ENCODE measurements at regions not wholly inside any gene's neighbourhood (a gene's known extent, or its start where the extent isn't known, plus 50 kb on each side); places are given as distances from the start of the nearest gene placed in this dataset.

- H3K4me3 ChIP-seq (ENCODE audit: low read depth, low read length): no peak overlapping the region
- in situ Hi-C loops (cut with HindIII; ENCODE audit: low sequenced_read_pairs): no loop called here
- no peak for TF ChIP-seq CTCF (IDR thresholded peaks at IDR 0.05; ENCODE audit: low read depth, low read length)
- no peak for DNase-seq (ENCODE audit: low read depth, low spot score)
These were observed 327.1 kb upstream of the MTNR1B start for GRCh38 chr11:92642177-92642931.

GRCh38 chr11:92643827-92644226, 325.6 kb upstream of the MTNR1B start:
- DNase-seq (ENCODE audit: low read depth, low spot score): no peak
- in situ Hi-C loops (cut with HindIII; ENCODE audit: low sequenced_read_pairs): no loop called here
- no peak overlapping the region for H3K4me3 ChIP-seq (ENCODE audit: low read depth, low read length)
- no peak for TF ChIP-seq CTCF (IDR thresholded peaks at IDR 0.05; ENCODE audit: low read depth, low read length)

- no peak for DNase-seq (ENCODE audit: low read depth, low spot score)
- no peak overlapping the region for H3K4me3 ChIP-seq (ENCODE audit: low read depth, low read length)
- in situ Hi-C loops (cut with HindIII; ENCODE audit: low sequenced_read_pairs): no loop called here
- no peak for TF ChIP-seq CTCF (IDR thresholded peaks at IDR 0.05; ENCODE audit: low read depth, low read length)
These were observed 324.6 kb upstream of the MTNR1B start for GRCh38 chr11:92644595-92645445.

- H3K4me3 ChIP-seq (ENCODE audit: low read depth, low read length): no peak overlapping the region
- in situ Hi-C loops (cut with HindIII; ENCODE audit: low sequenced_read_pairs): no loop called here
These were observed 318.3 kb upstream of the MTNR1B start for GRCh38 chr11:92651159-92651558.

GRCh38 chr11:92653454-92653853, 316.0 kb upstream of the MTNR1B start:
- no peak for TF ChIP-seq CTCF (IDR thresholded peaks at IDR 0.05; ENCODE audit: low read depth, low read length)
- DNase-seq (ENCODE audit: low read depth, low spot score): no peak
- in situ Hi-C loops (cut with HindIII; ENCODE audit: low sequenced_read_pairs): no loop called here
- H3K4me3 ChIP-seq (ENCODE audit: low read depth, low read length): no peak overlapping the region

More at GRCh38 chr11:92651159-92651558, 318.3 kb upstream of the MTNR1B start:
- DNase-seq (ENCODE audit: low read depth, low spot score): no peak
- TF ChIP-seq CTCF (IDR thresholded peaks at IDR 0.05; ENCODE audit: low read depth, low read length): no peak

- no peak for DNase-seq (ENCODE audit: low read depth, low spot score)
- no peak overlapping the region for H3K4me3 ChIP-seq (ENCODE audit: low read depth, low read length)
- TF ChIP-seq CTCF (IDR thresholded peaks at IDR 0.05; ENCODE audit: low read depth, low read length): no peak
- in situ Hi-C loops (cut with HindIII; ENCODE audit: low sequenced_read_pairs): no loop called here
These were observed 312.7 kb upstream of the MTNR1B start for GRCh38 chr11:92656783-92657182.

Data from astrocyte of the spinal cord (primary cell).